Adrenal gland (tissue), 5 donors: ENCODE measurements at regions not wholly inside any gene's neighbourhood (a gene's known extent, or its start where the extent isn't known, plus 50 kb on each side); places are given as distances from the start of the nearest gene placed in this dataset.

Experiments used
- CTCF ChIP-seq, 6 experiments: fragments of 450-650 bp in 4 of 6; fragments of 200-600 bp in 2 of 6; sonication (generic) in 1 of 6; IDR thresholded peaks; 1 replicate in 5 of 6; 2 replicates in 1 of 6; pipeline versions ENCODE4 v1.5.1 to v1.8.0; 2016 to 2021; ENCODE audit warnings: antibody characterized with exemption in 6 of 6, mild to moderate bottlenecking in 2 of 6, moderate library complexity in 1 of 6
- POLR2A ChIP-seq, 2 donors: fragments of 450-650 bp; IDR thresholded peaks; one replicate each; pipeline ENCODE4 v1.6.1; 2017; ENCODE audit warnings: antibody characterized with exemption in 2 of 2, mild to moderate bottlenecking in 2 of 2, moderate library complexity in 1 of 2
- donor health status: DM: no; HTN: no; CAD: no.

- TF ChIP-seq CTCF (IDR thresholded peaks at IDR 0.05) (no peak), POLR2A (IDR thresholded peaks at IDR 0.05) (no peak)
Measured at GRCh38 chr3:75320369-75320768, 343.8 kb upstream of the FRG2C start.
